Iris pigment epithelial cell (primary cell): ENCODE measurements at regions not wholly inside any gene's neighbourhood (a gene's known extent, or its start where the extent isn't known, plus 50 kb on each side); places are given as distances from the start of the nearest gene placed in this dataset.
"Not testable (repeated sequence)": the region's sequence is repeated elsewhere in the genome, so short reads cannot be mapped to it uniquely, and the experiment has no call there.

Experiments used
- DNase-seq: peaks from one replicate; pipeline ENCODE4 v3.0.0-alpha.2; 2011; ENCODE audit warnings: low read depth

DNA sequence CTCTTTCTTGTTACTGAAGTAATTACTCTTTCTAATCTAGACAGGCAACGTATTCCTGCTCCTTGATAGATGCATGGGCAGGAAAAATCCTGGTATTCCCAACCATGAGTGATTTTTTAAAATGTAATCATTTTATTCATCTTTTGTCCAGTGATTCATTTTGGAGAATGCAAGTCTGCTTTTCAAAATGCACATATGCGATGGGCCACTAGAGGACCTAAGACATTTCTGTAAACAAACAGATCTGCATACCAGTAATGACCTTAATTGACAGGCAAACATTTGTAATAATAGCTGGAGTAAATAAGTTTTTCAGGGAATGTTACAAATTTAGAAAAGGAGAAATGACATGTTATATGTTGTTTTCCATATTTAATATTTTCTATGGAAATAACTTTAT lies 1167.6 kb downstream of the JRKL start:
- DNase-seq, result peak; percentile 11

DNA sequence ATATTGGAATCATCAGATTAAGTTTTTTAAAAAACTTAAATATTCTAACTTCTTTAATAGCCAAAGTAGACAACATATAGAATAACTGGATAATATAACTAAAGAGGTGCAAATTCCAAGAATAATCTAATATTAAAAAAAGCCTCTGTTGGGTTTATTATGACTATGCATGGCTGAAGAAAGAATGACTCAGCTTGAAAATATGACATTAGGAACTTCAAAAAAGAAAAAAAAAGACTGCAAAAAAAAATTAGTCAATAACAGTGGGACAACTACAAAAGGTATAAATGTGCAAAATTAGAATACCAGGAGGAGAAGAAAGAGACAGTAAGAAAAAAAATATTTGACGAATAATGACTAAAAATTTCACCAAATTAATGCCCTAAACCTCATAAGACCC lies 1178.0 kb downstream of the JRKL start:
- peak; percentile 1 for DNase-seq

DNA sequence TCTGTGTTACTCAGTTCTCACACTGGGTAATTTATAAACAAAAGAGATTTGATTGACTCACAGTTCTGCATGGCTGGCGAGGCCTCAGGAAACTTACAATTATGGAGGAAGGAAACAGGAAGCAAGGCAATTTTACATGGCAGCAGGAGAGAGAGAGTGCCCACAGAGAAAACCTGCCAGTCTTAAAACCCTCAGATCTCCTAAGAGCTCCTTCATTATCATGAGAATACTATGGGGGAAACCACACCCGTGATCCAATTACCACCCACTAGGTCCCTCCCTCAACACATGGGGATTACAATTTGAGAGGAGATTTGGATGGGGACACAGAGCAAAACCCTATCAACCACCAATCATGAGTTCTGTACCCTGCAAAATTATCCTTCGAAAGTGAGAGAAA lies 1180.8 kb downstream of the JRKL start:
- DNase-seq, result no peak

DNA sequence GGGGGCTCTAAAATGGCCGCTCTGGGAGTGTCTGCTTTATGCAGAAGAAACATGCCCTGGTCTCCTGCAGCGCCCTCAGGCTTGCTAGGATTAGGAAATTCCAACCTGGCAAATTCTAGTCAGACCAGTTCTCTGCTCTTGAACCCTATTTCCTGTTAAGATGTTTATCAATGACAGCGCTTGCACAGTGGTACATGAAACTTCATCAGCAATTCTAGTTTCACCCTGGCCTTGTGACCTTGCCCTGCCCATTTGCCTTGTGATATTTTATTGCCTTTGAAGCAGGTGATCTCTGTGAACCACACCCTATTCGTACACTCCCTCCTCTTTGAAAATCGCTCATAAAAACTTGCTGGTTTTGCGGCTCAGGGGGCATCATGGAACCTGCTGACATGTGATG lies 1184.0 kb downstream of the JRKL start:
- DNase-seq, result not testable (repeated sequence)

DNA sequence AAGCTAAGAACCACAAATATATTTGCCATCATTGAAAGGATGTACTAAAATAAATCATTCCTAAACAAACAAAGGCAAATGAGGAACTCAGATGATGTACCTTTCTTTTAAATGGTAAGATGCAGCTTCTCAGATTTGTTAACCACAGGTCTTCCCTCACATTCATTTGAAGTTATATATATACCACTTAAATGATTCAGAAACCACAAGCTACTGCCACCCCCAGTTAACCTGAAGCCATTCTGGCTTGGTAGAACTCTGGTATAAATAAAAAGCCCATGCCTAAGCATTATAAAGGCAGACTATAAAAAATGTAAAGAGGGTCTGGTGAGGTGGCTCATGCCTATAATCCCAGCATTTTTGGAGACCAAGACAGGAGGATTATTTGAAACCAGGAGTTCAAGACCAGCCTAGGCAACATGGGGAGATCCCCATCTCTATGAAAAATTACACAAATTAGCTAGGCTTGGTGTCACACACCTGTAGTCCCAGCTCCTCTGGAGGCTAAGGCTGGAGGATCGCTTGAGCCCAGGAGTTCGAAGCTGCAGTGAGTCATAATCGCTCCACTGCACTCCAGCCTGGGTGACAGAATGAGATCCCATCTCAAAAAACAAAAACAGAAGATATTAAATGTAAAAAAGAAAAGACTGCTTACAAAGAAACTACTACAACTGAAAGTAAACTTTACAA lies 1185.3 kb downstream of the JRKL start:
- DNase-seq, result peak; percentile 1

DNA sequence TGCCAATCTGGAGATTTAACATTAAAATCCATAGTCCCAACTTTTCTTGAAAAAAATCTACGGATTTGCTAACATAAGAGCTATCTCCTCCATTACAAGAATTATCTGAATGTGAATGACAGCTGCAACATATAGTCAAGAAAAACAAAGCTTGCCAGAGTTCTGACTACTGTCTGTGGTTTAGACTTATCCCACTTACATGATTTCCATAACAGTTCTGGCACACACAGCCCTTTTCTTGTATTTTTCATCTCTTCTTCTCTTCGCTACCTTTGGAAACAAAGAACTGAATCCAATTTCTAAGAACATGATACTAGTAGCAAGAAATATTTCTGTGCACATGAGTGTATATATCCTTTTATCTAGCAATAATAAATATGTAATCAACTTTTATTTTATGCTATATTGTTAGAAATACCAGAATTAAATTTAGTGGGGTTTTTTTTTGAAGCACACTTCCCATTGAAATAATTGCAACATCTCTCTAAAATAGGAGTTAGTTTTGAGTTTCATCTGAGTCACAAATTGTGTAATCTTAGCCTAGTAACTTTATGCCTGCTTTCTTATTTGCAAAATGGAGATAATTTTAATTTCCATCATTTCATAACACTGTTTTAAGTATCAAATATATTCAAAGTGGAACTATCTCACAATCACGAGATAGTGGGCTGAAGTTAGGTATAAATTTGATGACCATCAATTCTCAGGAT lies 1217.6 kb downstream of the JRKL start:
- peak; percentile 50 for DNase-seq

DNA sequence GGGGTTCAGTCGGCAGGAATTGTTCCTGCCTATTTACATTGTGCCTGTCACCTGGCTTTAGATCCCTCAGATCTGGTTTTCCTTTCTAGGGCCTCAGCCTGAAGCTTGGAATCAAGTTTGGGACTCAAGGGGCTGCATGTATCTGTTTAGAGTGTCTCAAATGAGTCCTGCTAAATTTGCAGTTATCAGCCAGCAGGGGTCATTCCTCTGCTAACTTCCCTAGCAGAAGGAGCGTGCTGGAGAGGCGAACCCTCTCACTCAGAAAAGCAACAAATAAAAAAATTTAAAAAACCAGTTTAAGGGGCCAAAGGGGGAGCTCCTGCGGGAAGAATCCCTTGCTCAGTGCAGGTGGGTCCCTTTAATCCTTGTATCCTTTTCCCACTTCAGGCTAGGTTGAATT lies 1220.2 kb downstream of the JRKL start:
- DNase-seq, result peak; percentile 31

DNA sequence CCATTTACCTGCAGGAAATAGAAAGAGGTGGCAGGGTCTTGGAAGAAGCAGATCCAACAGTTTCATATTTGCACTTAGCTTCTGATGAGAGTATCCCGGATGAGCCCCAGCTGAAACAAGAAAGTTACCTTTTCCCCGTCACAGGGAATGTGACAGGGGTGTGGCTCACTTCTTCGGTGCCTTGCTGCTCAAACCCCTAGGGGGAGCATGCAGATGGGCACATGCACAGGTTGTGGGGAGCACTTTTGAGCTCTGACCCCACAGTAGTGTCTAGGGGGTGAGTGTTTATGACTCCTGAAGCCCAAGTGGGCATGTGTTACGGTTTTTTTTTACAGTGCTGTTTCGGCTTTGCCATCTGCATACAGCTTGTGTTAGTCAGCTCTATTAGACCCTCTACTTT lies 1221.0 kb downstream of the JRKL start:
- no peak for DNase-seq

DNA sequence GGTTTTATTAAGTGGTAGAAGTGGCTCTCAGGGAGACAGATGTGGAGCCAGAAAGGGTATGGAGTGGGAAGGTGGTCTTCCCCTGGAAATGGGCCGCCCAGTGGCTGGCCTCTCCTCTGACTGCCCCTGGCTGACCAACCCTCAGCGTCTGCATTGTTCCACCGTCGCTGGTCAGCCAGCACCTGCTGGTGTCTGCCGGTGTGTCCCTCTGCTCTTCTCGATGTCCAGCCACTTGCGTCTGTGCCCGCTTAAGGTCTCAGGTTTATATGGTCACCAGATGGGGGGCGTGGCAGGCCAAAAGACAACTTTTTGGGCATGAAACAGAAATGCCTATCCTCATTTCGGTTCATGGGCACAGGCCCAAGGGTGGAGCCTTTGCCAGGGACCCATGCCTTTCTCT lies 1221.5 kb downstream of the JRKL start:
- DNase-seq, result no peak

DNA sequence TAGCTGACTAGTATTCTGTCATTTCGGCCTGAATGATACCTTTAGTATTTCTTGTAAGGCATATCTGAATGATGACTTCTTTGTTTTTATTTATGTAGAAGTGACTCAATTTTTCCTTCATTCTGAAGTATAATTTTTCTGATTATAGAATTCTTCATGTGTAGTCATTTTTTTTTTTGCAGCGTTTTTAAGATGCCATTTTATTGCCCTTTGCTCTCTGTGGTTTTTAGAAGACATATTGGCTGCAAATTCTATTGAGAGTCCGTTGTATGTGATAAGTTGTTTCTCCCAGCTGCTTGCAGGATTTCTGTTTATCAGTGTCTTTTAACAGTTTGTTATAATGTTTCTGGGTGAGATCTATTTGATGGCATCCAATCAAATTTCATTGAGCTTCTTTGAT lies 1224.8 kb downstream of the JRKL start:
- DNase-seq, result peak; percentile 84

DNA sequence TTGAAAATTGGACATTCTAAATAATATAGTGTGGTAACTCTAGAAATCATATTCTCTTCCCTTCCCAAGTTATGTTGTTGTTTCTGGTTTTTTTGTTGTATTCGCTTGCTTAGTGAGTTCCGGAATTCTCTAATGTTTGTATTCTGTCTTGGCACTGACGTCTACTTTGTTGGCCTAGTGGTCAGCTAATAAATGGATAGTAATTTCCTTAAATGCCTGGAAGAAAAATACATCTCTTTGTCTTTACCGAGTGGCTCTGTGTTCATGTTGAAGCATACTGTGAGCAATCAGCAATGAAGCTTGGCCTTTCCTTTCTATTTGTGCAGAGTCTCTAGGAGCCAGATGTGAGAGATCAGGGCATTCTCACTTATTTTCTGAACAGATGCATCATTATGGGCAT lies 1225.7 kb downstream of the JRKL start:
- peak; percentile 24 for DNase-seq

DNA sequence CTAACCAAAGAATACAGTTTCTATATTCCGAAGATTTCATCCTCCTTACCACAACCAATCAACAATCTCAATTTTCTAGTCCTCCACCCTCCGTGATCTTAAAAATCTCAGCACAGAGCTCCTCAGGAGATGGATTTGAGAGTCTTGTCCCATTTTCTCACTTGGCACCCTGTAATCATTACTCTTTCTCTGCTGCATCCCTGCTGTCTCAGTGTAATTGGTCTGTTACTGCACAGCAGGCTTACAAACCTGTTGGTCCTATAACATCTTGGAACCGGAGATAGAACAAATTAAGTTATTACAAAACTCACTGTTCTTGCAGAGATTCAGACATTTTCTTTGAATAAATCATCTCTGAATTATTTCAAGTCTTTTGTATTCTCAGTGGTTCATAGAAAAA lies 1227.2 kb downstream of the JRKL start:
- DNase-seq, result no peak

DNA sequence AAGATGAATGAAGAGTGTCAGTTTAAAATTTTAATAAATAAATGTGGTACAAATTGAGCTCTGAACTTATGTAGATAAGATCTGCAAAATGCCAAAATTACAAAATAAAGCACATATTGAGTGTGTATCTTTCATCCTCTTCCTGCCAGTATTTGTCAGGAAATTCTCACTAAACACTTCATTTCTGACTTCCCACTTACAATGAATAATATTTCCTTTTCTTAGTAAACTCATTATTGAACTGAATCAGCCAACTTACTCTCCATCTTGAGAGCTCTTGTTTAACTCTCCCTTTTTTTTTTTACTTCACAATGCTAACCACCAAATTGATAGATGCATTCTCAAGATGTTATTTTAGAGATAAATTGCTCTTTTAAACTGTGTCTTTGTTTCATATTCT lies 1230.2 kb downstream of the JRKL start:
- no peak for DNase-seq

DNA sequence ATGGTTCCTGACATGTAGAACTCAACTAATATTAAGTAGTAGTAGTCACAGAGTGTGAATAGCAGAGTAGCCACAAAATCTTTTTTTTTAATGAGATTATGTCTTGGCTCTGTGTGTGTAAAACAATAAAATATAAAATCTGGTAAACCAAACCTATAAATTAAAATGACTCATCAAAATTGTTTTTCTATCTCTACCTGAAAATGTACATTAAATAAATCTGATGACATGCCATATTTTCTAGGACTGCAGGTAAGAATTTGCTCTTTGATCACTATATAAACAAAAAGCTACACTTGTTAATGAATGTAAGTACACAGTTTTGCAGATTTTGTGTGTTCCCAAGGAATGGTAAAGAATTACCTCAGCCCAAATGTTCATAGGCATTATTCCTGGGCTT lies 1231.5 kb downstream of the JRKL start:
- DNase-seq, result no peak

DNA sequence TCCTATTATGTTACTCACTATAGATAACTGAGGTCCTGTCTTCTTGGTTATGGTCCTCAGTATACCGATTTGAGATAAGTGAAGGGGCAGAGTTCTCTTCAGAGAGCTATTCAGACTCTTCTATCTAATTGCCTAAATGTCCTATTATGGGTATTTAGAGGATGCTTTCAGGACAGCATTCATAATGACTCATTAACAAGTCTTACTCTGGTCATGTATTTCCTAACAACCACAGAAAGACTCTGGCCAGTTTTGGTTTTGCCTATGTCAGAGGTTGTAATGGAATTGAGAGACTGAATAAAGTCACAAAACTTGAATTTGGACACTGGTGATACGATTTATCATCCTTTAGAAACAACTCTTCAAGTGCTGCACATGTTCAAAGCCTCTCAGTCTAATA lies 1233.0 kb downstream of the JRKL start:
- DNase-seq, result peak; percentile 36

DNA sequence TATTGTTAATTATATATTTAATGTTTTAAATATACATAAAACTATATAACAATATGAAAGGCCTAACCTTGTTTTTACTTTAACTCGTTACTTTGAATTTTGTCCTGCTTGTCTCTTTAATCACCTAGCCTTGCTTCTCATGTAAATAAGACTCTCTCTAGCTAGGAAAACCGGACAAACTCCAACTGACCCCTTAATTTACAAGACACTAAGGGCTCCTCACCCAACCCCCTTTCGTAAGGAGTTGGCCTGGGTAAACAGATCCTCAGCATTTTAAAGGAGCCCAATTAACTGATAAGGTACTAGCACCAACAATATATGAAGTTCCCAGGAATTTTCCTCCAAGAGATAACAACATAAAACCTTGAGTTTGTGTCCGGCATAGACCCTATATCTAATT lies 1246.9 kb downstream of the JRKL start:
- DNase-seq, result not testable (repeated sequence)

DNA sequence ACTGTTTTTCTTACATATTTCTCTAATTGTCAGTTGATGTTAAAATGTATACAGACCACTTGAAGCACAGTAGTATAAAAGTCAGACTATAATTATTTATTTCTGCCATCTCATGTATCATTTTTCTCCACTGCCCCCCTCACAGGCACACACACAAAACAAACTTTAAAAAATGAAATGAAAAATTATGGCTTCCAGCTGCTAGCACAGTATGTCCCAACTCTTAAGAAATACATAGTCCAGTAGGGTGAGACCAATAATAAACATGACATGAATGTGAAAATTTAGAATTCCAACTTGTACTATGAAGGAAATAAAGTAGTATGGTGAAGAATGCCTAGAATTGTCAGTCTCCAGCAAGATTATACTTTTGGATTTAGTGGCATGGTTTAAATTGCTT lies 1247.9 kb downstream of the JRKL start:
- DNase-seq, result no peak

DNA sequence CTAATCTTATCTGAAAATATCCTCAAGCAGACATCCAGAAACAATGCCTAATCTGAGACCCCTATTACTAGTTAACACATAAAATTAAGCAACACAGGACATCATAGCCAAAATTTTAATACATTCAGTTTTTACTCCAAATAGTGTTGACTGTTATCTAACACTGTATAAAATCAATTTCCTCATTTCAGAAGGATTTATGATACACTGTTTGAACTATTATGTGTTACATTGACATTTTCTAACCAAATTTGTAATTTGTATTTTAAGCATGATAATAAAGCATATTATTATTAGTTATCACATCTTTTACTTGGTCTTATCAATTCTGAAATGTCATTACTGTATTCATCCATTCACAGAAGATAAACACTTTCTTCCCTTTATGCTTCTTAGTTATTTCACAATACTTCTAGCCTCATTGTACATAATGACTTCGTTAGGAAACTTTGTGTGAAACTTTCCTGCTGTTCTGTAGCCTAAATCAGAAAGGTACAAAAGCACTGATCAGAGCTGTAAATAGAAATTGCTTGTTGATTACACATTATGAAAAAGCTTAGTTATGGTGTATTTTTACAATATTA lies 1248.9 kb downstream of the JRKL start:
- no peak for DNase-seq

DNA sequence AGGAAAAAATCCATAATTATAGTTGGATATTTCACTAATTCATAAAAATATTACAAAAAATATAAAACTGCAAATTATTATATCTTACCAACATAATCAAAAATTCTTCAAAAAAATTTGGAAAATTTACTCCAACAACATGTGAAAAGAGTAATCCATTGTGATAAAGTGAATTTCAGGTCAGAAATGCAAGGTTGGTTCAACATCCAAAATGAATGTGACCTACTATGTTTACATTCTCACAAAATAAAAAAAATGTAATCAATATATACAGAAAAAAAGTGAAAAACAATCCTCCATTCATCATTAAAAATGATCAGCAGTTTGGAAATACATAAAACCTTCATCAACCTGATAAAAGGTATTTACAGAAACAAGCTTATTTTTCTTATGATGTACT lies 1252.2 kb downstream of the JRKL start:
- no peak for DNase-seq

DNA sequence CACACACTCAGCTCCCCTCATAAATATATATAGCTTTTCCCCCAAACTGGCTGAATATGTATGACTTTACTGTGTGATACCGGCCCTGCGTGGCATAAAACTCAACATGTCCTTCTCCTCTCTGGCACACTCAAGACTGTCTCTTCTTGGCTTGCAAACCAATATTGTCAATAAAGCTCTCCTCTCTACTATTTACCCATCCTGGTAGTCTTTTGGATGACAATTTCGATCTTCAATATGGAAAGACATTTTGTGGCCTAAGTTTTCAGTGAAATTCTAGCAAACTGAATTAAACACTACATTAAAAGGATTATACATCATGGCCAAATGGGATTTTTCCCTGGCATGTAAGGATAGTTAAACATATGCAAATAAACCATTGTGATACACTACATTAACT lies 1255.9 kb downstream of the JRKL start:
- DNase-seq, result no peak

DNA sequence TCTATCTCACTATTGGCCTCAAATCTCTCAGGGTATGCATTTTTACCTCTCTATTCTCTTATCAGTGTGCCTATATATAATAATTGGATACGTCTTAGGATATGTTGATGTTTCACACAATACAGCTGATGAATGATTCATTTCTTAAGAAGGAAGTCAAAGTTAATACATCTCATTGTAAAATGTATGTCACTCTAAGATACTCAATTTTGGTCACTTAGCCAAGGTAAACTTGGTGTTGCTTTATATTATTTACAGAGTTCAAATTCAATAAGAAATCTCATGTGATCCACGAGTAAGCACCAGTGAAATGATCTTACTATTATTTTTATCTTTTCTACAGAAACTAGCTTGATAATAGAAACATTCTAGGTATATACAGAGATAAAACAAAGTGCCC lies 1266.5 kb downstream of the JRKL start:
- DNase-seq, result no peak

DNA sequence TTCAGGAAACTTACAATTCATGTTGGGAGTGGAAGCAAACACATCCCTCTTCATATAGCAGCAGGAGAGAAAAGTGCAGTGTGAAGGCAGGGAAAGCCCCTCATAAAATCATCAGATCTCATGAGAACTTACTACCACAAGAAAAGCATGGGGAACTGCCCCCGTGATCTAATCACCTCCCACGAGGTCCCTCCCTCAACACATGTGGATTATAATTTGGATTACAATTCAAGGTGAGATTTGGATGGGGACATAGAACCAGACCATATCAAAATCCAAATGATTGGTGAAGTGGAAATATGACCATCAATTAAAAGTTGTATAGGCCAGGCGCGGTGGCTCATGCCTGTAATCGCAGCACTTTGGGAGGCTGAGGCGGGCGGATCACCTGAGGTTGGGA lies 1268.0 kb downstream of the JRKL start:
- DNase-seq, result no peak

DNA sequence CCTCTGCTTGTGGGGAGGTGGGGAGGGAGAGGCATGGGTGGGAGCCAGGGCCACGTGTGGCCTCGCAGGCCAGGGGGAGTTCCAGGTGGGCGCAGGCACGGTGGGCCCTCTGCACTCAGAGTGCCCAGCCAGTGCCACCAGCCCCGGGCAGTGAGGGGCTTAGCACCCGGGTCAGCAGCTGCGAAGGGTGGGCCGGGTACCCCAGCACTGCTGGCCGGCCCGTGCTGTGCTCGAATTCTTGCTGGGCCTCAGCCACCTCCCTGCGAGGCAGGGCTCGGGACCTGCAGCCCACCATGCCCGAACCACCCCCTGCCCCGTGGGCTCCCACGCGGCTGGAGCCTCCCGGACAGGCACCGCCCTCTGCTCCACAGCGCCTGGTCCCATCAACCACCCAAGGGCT lies 1277.2 kb downstream of the JRKL start:
- DNase-seq, result no peak

DNA sequence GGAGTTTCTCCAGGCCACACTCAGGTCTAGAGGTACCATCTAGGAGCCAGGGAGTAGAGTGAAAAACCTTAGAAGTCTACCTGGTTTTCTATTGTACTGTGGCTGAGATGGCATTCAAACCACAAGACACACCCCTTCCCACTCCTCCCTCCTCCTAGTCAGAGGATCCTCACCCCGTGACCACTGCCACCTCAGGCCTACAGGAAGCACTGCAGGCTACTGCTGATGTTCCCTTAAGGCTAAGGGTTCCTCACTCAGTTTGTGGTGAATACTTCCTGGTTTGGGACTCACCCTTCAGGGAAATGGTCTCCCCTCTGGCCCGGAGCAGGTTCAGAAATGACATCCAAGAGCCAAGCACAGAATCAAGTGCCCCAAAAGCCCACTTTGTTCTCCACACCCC lies 1293.9 kb downstream of the JRKL start:
- peak; percentile 12 for DNase-seq
